AG04450 (cell line): ENCODE measurements at regions not wholly inside any gene's neighbourhood (a gene's known extent, or its start where the extent isn't known, plus 50 kb on each side); places are given as distances from the start of the nearest gene placed in this dataset.

Source experiments
- CTCF ChIA-PET: fragments of 300-600, 350-600 bp; formaldehyde crosslinking; extraction: SDS; loops from one replicate; lab custom pipeline; 2022; ENCODE audit warnings: antibody characterized with exemption, inconsistent platforms; lab: Charles Lee
- POLR2A ChIA-PET: fragments of 350-600 bp; formaldehyde crosslinking; extraction: SDS; loops from one replicate; lab custom pipeline; 2021; ENCODE audit warnings: antibody characterized with exemption, inconsistent platforms; lab: Yijun Ruan, JAX
- DNase-seq: peaks from one replicate; pipeline ENCODE4 v3.0.0-alpha.2; 2011; ENCODE audit warnings: low read depth, low spot score
- H3K27ac ChIP-seq: one replicate; pipeline ENCODE4 v1.5.1; 2012; ENCODE audit warnings: low read depth, low read length, control low read depth
- H3K27me3 ChIP-seq: one replicate; pipeline ENCODE4 v1.6.0; 2012; ENCODE audit warnings: low read length; ENCODE audit not compliant: control insufficient read depth, insufficient read depth
- H3K4me3 ChIP-seq: 2 replicates; pipeline ENCODE4 v1.5.1; 2011; ENCODE audit warnings: mild to moderate bottlenecking, low read depth, low read length, control low read depth
- H3K9me3 ChIP-seq: 2 replicates; pipeline ENCODE4 v1.5.1; 2012; ENCODE audit warnings: low read length; ENCODE audit not compliant: control insufficient read depth, insufficient read depth
- TF ChIP-seq, protein P1 (sequence below): IDR thresholded peaks from 2 replicates; pipeline ENCODE4 v1.5.1; 2011; ENCODE audit warnings: low read depth, low read length, control low read depth, inconsistent platforms

DNA sequence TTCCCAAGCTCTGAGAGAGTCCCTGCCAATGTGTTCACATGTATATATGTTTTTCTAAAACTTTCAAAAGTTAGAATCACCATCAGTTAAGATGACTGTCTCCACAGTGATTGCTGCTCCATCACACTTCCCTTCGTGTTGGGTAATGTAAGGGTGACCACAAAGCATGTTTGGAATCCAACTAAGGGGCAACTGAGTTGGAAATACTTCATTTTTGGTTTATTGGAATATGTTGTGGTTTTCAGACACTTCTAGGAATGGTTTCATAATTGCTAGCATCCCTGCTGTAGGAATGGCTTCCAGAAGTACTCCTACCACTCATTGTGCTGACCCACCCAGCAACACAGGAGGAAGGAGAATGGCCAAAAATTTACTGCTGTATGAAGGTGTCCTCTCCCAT, 212.5 kb upstream of the GULP1 start:
- Histone ChIP-seq H3K9me3 (no peaks in the 10 kb centered on the region), H3K4me3 (no peak overlapping the region), H3K27ac (no peak overlapping the region), H3K27me3 (no peaks in the 10 kb centered on the region)
- peak; percentile 48 for DNase-seq
- TF ChIP-seq, protein P1, sequence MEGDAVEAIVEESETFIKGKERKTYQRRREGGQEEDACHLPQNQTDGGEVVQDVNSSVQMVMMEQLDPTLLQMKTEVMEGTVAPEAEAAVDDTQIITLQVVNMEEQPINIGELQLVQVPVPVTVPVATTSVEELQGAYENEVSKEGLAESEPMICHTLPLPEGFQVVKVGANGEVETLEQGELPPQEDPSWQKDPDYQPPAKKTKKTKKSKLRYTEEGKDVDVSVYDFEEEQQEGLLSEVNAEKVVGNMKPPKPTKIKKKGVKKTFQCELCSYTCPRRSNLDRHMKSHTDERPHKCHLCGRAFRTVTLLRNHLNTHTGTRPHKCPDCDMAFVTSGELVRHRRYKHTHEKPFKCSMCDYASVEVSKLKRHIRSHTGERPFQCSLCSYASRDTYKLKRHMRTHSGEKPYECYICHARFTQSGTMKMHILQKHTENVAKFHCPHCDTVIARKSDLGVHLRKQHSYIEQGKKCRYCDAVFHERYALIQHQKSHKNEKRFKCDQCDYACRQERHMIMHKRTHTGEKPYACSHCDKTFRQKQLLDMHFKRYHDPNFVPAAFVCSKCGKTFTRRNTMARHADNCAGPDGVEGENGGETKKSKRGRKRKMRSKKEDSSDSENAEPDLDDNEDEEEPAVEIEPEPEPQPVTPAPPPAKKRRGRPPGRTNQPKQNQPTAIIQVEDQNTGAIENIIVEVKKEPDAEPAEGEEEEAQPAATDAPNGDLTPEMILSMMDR, result no peak
- CTCF ChIA-PET, result interaction anchor here (1.5 kb wide), 1 partner anchor 433 kb away, joined by 4 read pairs; no protein-coding TSS in a partner anchor
- POLR2A ChIA-PET, result no interaction called here

DNA sequence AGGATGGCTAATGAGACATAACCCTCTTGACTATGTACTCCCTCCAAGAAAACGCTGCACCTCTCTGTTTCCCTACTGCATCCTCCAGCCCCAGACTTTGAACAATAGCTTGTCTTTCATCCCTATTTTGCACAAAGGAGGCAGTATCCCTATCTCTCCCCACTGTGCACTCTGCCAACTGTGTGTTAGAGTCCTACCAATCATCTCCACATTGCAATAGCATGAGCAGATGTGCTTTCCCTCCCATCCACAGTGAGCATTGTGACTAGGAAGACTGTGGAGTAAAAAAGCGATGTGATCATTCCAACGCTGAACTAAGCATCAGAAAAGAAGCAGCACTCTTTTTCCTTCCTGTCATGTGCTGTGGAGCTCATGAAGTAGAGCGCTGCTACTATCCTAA, 206.3 kb upstream of the GULP1 start:
- TF ChIP-seq, protein P1, result no peak
- ChIA-PET POLR2A (no interaction called here), CTCF (no interaction called here)

DNA sequence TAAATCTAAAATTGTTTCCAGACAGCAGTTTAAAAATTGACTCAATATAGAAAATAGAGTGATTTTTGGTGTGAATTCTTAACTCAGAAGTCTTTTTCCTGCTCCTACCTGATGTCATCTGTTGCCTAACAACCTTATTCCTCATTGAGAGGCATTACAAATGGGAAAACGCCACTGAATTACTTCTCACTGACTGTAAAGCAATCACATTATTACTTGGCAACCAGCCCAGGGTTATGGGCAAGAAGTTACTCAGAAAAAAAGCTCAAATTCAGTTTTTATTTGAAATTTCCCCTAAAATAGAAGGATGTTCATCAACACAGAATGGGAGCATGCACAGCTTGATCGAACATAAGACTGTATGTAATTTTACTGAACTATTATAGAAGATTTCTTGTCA, 201.8 kb upstream of the GULP1 start:
- H3K27me3 ChIP-seq, result no peaks in the 10 kb centered on the region
- no peak overlapping the region for H3K27ac ChIP-seq
- TF ChIP-seq, protein P1, result no peak
- H3K9me3 ChIP-seq, result no peaks in the 10 kb centered on the region
- H3K4me3 ChIP-seq, result no peak overlapping the region
- DNase-seq, result no peak
- CTCF ChIA-PET, result interaction anchor here (0.6 to 1.0 kb wide), 2 partner anchors 10 to 14 kb away, joined by 3 read pairs; no protein-coding TSS in a partner anchor
- POLR2A ChIA-PET, result no interaction called here

More for the DNA sequence above, 206.3 kb upstream of the GULP1 start:
- Histone ChIP-seq H3K27me3 (no peaks in the 10 kb centered on the region), H3K27ac (no peak overlapping the region), H3K9me3 (no peaks in the 10 kb centered on the region), H3K4me3 (no peak overlapping the region)
- no peak for DNase-seq

DNA sequence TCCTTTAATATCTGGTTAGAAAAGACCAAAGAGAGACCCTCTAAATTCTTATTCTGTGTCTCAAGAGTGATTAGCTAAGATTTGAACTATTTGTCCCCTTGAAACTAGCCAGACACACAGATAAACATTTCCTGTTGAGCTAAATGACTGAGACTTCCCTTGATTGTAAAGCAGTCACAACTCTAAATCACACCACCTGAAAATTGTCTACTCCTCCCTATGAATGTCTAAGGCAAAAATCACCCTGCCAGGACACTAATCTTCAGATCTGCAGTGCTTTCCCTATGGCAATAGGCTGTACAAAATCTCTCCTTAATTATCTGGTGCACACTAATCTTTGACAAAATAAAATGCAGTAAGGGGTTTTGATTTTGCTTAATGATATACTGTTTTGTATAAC, 200.5 kb upstream of the GULP1 start:
- Histone ChIP-seq H3K27me3 (no peaks in the 10 kb centered on the region), H3K9me3 (no peaks in the 10 kb centered on the region), H3K4me3 (no peak overlapping the region), H3K27ac (no peak overlapping the region)
- CTCF ChIA-PET, result no interaction called here
- TF ChIP-seq, protein P1, result no peak
- no peak for DNase-seq
- POLR2A ChIA-PET, result no interaction called here

DNA sequence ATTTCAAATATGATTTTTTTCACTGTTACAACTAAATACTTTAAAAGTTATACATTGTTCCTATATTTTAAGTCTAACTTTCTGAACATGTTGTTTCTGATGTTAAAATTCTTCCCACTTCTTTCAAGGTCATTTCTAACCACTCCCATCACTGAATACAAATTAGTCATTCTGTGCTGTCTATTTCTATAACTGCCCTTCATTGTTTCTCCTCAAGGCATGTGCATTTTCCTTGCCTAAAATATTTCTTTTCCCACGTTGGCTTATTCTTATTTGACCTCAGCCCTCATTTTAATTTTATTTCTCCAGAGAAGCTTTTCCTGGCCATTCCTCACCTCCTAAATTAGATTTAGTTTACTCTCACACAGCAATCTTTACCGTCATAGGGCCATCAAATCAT, 198.9 kb upstream of the GULP1 start:
- Histone ChIP-seq H3K27me3 (no peaks in the 10 kb centered on the region), H3K9me3 (no peaks in the 10 kb centered on the region), H3K27ac (no peak overlapping the region), H3K4me3 (no peak overlapping the region)
- TF ChIP-seq, protein P1, result no peak
- ChIA-PET CTCF (no interaction called here), POLR2A (no interaction called here)
- DNase-seq, result no peak
